GM18951 (cell line): ENCODE measurements at regions not wholly inside any gene's neighbourhood (a gene's known extent, or its start where the extent isn't known, plus 50 kb on each side); places are given as distances from the start of the nearest gene placed in this dataset.

ENCODE experiments used
- POLR2A ChIP-seq: IDR thresholded peaks from 4 replicates; pipeline ENCODE4 v1.6.1; 2011; ENCODE audit warnings: mild to moderate bottlenecking; ENCODE audit not compliant: insufficient read length, insufficient read depth; ENCODE audit errors: extremely low read depth
- in situ Hi-C: fragments of 300-500 bp; cut with MboI; formaldehyde crosslinking; loops from one replicate; pipeline ENCODE4 v1.12.0; 2022; ENCODE audit warnings: low sequenced_read_pairs, mixed read lengths, inconsistent platforms; ENCODE audit not compliant: unreplicated experiment

DNA sequence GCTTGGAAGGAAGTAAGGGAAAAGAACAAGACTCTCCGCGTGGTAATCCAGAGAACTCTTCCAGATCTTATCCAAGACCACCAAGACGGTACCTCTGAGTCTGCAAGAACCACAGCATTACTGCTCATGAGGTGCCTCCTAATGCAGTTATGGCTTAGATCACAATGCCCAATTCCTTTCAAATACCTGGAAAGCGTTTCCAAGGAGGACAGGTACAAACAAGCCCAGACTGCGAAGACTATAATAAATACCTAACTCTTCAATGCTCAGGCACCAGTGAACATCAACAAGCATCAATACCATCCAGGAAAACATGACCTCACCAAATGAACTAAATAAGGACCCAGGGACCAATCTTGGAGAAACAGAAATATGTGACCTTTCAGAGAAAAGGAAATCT lies 325.5 kb downstream of the CWC27 start:
- in situ Hi-C loops = loop anchor here (25.0 kb wide), 1 partner anchor 393 kb away; the partner anchor contains the start of gene ADAMTS6
- TF ChIP-seq POLR2A = no peak

DNA sequence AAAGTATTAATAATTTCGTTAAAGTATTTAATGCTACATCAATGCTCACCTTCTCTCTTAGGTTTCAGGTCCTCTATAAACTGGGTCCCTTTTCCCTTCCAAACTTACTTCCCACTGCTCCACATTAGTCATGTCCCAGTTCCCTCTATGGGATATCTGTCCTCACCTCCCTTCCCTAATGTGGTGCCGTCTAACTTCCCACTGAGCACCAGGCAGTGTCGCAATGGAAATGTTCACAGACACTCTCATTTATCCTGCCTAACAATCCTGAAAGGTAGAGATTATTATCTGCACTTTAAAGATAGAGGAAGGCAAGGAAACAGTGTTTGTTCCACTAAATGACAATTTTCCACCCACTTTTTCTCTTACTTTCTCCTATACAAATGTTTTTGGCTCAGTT lies 329.7 kb downstream of the CWC27 start:
- in situ Hi-C loops = loop anchor here (25.0 kb wide), 1 partner anchor 389 kb away; the partner anchor contains the start of gene ADAMTS6
- TF ChIP-seq POLR2A = no peak
